Upper lobe of left lung (tissue), 4 donors: ENCODE measurements at regions not wholly inside any gene's neighbourhood (a gene's known extent, or its start where the extent isn't known, plus 50 kb on each side); places are given as distances from the start of the nearest gene placed in this dataset.

Experiments used
- EP300 ChIP-seq, 4 donors: sonication (generic); formaldehyde crosslinking; IDR thresholded peaks; one replicate each; pipeline ENCODE4 v1.5.1; 2017; ENCODE audit warnings: antibody characterized with exemption in 4 of 4, control low read depth in 2 of 4
- POLR2A ChIP-seq, 4 donors: fragments of 450-650 bp; IDR thresholded peaks; one replicate each; pipeline ENCODE4 v1.5.1; 2016 to 2017; ENCODE audit warnings: antibody characterized with exemption in 4 of 4, mild to moderate bottlenecking in 2 of 4
- POLR2AphosphoS5 ChIP-seq, 2 donors: sonication (generic); formaldehyde crosslinking; IDR thresholded peaks; one replicate each; pipeline ENCODE4 v1.5.1; 2017; ENCODE audit warnings: antibody characterized with exemption in 2 of 2
- TF ChIP-seq, protein P1 (sequence below), 6 experiments: fragments of 450-650 bp in 4 of 6; fragments of 200-600 bp in 2 of 6; sonication (generic) in 2 of 6; IDR thresholded peaks; one replicate each; pipeline ENCODE4 v1.5.1; 2016 to 2019; ENCODE audit warnings: antibody characterized with exemption in 6 of 6

DNA sequence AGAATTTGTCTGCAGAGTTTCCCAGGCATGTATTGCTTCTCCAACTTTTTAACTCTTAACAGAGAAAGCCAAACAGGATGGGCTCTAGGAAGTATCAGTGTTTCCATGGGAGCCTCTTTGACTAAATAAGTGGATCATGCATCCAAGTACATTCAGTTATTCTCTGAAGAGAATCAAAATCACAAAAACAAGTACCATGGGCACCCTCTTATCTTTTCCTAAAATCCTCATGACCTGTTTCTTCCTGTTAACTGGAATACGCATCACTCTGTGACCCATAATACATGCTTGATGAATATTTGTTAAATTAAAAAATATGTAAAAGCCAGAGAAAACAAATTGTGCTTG, 186.9 kb upstream of the MGMT start:
- TF ChIP-seq, protein P1, sequence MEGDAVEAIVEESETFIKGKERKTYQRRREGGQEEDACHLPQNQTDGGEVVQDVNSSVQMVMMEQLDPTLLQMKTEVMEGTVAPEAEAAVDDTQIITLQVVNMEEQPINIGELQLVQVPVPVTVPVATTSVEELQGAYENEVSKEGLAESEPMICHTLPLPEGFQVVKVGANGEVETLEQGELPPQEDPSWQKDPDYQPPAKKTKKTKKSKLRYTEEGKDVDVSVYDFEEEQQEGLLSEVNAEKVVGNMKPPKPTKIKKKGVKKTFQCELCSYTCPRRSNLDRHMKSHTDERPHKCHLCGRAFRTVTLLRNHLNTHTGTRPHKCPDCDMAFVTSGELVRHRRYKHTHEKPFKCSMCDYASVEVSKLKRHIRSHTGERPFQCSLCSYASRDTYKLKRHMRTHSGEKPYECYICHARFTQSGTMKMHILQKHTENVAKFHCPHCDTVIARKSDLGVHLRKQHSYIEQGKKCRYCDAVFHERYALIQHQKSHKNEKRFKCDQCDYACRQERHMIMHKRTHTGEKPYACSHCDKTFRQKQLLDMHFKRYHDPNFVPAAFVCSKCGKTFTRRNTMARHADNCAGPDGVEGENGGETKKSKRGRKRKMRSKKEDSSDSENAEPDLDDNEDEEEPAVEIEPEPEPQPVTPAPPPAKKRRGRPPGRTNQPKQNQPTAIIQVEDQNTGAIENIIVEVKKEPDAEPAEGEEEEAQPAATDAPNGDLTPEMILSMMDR (IDR thresholded peaks at IDR 0.05) = no peak
- TF ChIP-seq POLR2A (IDR thresholded peaks at IDR 0.05) (no peak), EP300 (IDR thresholded peaks at IDR 0.05) (no peak), POLR2AphosphoS5 (IDR thresholded peaks at IDR 0.05) (no peak)
